Tibial nerve (tissue), 3 donors: ENCODE measurements at regions not wholly inside any gene's neighbourhood (a gene's known extent, or its start where the extent isn't known, plus 50 kb on each side); places are given as distances from the start of the nearest gene placed in this dataset.

Experiments
- POLR2A ChIP-seq, 2 donors: fragments of 450-650 bp; IDR thresholded peaks; one replicate each; pipeline ENCODE4 v1.6.1; 2017; ENCODE audit warnings: antibody characterized with exemption in 2 of 2, mild to moderate bottlenecking in 2 of 2, moderate library complexity in 2 of 2
- TF ChIP-seq, protein P1 (sequence below), 5 experiments: fragments of 200-600 bp in 3 of 5; fragments of 450-650 bp in 2 of 5; sonication (generic) in 3 of 5; IDR thresholded peaks; one replicate each; pipeline ENCODE4 v1.5.1; 2016 to 2019; ENCODE audit warnings: antibody characterized with exemption in 5 of 5, mild to moderate bottlenecking in 3 of 5, moderate library complexity in 2 of 5

- no peak for TF ChIP-seq POLR2A (IDR thresholded peaks at IDR 0.05)
- TF ChIP-seq, protein P1, sequence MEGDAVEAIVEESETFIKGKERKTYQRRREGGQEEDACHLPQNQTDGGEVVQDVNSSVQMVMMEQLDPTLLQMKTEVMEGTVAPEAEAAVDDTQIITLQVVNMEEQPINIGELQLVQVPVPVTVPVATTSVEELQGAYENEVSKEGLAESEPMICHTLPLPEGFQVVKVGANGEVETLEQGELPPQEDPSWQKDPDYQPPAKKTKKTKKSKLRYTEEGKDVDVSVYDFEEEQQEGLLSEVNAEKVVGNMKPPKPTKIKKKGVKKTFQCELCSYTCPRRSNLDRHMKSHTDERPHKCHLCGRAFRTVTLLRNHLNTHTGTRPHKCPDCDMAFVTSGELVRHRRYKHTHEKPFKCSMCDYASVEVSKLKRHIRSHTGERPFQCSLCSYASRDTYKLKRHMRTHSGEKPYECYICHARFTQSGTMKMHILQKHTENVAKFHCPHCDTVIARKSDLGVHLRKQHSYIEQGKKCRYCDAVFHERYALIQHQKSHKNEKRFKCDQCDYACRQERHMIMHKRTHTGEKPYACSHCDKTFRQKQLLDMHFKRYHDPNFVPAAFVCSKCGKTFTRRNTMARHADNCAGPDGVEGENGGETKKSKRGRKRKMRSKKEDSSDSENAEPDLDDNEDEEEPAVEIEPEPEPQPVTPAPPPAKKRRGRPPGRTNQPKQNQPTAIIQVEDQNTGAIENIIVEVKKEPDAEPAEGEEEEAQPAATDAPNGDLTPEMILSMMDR (IDR thresholded peaks at IDR 0.05) = no peak
These were observed 77.5 kb upstream of the CTSC start for GRCh38 chr11:88414981-88415413.
